ENCODE measurements at regions not wholly inside any gene's neighbourhood (a gene's known extent, or its start where the extent isn't known, plus 50 kb on each side); places are given as distances from the start of the nearest gene placed in this dataset.

DNA sequence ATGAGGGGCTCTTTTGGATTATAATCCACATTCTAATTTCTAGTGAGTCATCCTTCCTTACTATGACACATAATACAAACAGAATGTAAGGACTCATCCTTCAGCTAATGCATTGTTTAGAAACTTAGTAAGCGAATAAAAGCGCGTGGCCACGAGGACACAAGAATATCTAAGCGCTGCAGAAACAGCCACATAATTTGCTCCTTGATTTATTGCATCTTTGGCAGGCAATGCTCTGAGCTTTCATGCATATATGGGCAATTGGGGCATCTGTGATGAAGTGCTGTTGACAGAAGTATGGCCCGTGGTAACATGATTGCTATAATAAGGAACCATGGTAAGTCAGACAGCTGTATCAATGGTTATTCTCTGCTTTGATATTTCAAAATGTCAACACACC, 191.3 kb upstream of the ZNF385D start:
- TF ChIP-seq, protein P1, sequence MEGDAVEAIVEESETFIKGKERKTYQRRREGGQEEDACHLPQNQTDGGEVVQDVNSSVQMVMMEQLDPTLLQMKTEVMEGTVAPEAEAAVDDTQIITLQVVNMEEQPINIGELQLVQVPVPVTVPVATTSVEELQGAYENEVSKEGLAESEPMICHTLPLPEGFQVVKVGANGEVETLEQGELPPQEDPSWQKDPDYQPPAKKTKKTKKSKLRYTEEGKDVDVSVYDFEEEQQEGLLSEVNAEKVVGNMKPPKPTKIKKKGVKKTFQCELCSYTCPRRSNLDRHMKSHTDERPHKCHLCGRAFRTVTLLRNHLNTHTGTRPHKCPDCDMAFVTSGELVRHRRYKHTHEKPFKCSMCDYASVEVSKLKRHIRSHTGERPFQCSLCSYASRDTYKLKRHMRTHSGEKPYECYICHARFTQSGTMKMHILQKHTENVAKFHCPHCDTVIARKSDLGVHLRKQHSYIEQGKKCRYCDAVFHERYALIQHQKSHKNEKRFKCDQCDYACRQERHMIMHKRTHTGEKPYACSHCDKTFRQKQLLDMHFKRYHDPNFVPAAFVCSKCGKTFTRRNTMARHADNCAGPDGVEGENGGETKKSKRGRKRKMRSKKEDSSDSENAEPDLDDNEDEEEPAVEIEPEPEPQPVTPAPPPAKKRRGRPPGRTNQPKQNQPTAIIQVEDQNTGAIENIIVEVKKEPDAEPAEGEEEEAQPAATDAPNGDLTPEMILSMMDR (IDR thresholded peaks at IDR 0.05) = no peak
- TF ChIP-seq POLR2A (IDR thresholded peaks at IDR 0.05) = no peak
